Testis (tissue), 2 donors: ENCODE measurements at regions not wholly inside any gene's neighbourhood (a gene's known extent, or its start where the extent isn't known, plus 50 kb on each side); places are given as distances from the start of the nearest gene placed in this dataset.

Source experiments
- DNase-seq: peaks from one replicate; pipeline ENCODE4 v3.0.0-alpha.2; 2019
- H3K27ac ChIP-seq, 2 donors: fragments of 200-600 bp; sonication (generic); one replicate each; pipeline ENCODE4 v1.5.1; 2019
- H3K27me3 ChIP-seq: fragments of 200-600 bp; sonication (generic); one replicate; pipeline ENCODE4 v1.5.1; 2019
- H3K36me3 ChIP-seq: fragments of 200-600 bp; sonication (generic); one replicate; pipeline ENCODE4 v1.5.1; 2017; ENCODE audit warnings: low read depth; ENCODE audit errors: missing control alignments
- H3K4me1 ChIP-seq: fragments of 200-600 bp; sonication (generic); one replicate; pipeline ENCODE4 v1.5.1; 2019
- H3K4me3 ChIP-seq, 2 donors: fragments of 200-600 bp; sonication (generic); one replicate each; pipeline ENCODE4 v1.5.1; 2017 to 2019
- H3K9me3 ChIP-seq: fragments of 200-600 bp; sonication (generic); one replicate; pipeline ENCODE4 v1.5.1; 2017
- CTCF ChIP-seq, 3 experiments: fragments of 450-650 bp in 2 of 3; fragments of 200-600 bp in 1 of 3; sonication (generic) in 1 of 3; IDR thresholded peaks; one replicate each; pipeline ENCODE4 v1.5.1; 2016 to 2019; ENCODE audit warnings: antibody characterized with exemption in 3 of 3, mild to moderate bottlenecking in 2 of 3, moderate library complexity in 1 of 3
- POLR2A ChIP-seq: fragments of 450-650 bp; IDR thresholded peaks from one replicate; pipeline ENCODE4 v1.6.1; 2017; ENCODE audit warnings: antibody characterized with exemption, mild to moderate bottlenecking, moderate library complexity
- WGBS, 2 donors: methylation state at CpG; one replicate each; pipeline ENCODE4 v1.1.5; 2018; 5-methylcytosine and 5-hydroxymethylcytosine counted together
- intact Hi-C: fragments of 100-400 bp; cut with DNase I; formaldehyde crosslinking; loops from one replicate; pipeline ENCODE4 v1.15.1; 2023; ENCODE audit warnings: low total_unique reads

DNA sequence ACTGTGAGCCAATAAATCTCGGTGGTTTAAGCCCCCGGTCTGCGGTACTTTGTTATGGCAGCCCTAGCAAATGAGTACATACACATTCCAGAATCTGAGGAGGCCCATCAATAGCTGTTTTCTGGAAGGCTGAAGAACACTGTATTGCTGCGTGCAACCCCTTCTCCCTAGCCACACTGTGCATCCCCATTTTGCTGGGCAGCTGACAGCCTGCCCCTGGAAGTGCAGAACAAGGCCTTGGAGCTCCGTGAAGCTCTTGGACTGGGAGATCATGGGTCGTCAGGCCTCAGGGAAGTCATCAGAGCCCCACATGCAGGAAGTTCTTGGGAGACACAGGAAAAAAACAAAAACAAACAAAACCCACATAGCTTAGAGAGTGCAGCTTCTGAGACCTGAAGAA is 90.6 kb upstream of the ST6GAL2 start:
- no peaks in the 10 kb centered on the region for H3K36me3 ChIP-seq

DNA sequence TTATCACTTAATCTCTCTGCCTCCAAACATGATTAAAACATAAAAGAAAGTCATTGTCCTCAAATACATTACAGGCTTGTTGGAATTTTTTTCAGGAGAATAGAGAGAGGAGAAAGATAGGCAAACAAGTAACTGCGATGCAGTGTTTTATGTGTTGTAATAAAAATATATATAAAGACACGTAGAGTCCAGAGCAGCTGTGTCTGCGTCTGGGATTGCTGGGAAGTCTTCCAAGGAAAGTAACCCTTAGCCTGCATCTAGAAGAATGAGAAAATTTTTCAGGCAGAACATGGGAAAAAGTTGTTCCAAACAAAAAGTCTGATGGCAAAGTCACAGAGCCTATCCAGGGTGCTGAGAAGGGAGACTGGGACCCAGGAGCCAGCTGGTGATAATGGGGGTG is 91.8 kb upstream of the ST6GAL2 start:
- DNase-seq, result no peak
- no peak for TF ChIP-seq POLR2A
- TF ChIP-seq CTCF (IDR thresholded peaks at IDR 0.05), result no peak
- Histone ChIP-seq H3K27ac (no peak overlapping the region), H3K4me3 (no peak overlapping the region), H3K27me3 (no peaks in the 10 kb centered on the region), H3K9me3 (no peaks in the 10 kb centered on the region), H3K36me3 (no peaks in the 10 kb centered on the region), H3K4me1 (no peaks in the 10 kb centered on the region)
- whole genome bisulfite sequencing, 2 donors, result 29 to 35% methylated on average over 3 of the region's 3 CpGs
- intact Hi-C loops, result no loop called here

More for the DNA sequence above, 90.6 kb upstream of the ST6GAL2 start:
- WGBS, 2 donors, result 76 to 86% methylated on average over 6 of the region's 6 CpGs
- TF ChIP-seq POLR2A (no peak), CTCF (IDR thresholded peaks at IDR 0.05) (no peak)
- Histone ChIP-seq H3K9me3 (no peaks in the 10 kb centered on the region), H3K4me1 (no peaks in the 10 kb centered on the region), H3K4me3 (no peak overlapping the region), H3K27me3 (no peaks in the 10 kb centered on the region), H3K27ac (no peak overlapping the region)
- no peak for DNase-seq
- intact Hi-C loops, result no loop called here

DNA sequence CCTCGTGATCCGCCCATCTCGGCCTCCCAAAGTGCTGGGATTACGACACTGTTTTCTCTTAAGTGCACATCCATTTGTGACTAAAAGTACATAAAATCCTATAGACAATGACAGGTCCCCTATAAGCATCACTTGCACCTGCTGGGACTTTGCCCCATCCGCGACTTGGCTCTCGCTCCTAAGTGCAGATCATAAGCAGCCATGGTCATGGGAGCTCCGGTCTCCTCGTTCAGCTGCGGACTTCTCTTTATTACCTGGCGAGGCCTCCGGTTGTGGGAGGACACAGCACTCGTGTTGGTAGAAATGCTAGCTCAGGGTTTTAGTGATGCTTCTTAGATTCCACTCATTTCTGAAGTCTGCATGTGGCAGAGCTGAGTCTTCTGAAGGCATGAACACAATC is 92.7 kb upstream of the ST6GAL2 start:
- H3K27ac ChIP-seq, result no peak overlapping the region
- no peaks in the 10 kb centered on the region for H3K4me1 ChIP-seq
- intact Hi-C loops, result no loop called here
- no peak for DNase-seq
- 69 to 89% methylated on average over 13 of the region's 13 CpGs for WGBS, 2 donors
- TF ChIP-seq POLR2A, result no peak
- TF ChIP-seq CTCF (IDR thresholded peaks at IDR 0.05), result no peak
- H3K36me3 ChIP-seq, result no peaks in the 10 kb centered on the region
- no peaks in the 10 kb centered on the region for H3K27me3 ChIP-seq
- H3K4me3 ChIP-seq, result no peak overlapping the region
- H3K9me3 ChIP-seq, result no peaks in the 10 kb centered on the region

- Histone ChIP-seq H3K27me3 (no peaks in the 10 kb centered on the region), H3K4me1 (no peaks in the 10 kb centered on the region), H3K9me3 (no peaks in the 10 kb centered on the region), H3K27ac (no peak overlapping the region), H3K36me3 (no peaks in the 10 kb centered on the region), H3K4me3 (no peak overlapping the region)
- WGBS, 2 donors, result 91 to 93% methylated on average over 1 of the region's 1 CpG
- TF ChIP-seq POLR2A, result no peak
- no peak for TF ChIP-seq CTCF (IDR thresholded peaks at IDR 0.05)
- DNase-seq, result no peak
- intact Hi-C loops, result no loop called here
Observed at GRCh38 chr2:106981491-106981890, 95.5 kb upstream of the ST6GAL2 start.

- Histone ChIP-seq H3K4me1 (no peaks in the 10 kb centered on the region), H3K9me3 (no peaks in the 10 kb centered on the region), H3K4me3 (no peak overlapping the region), H3K36me3 (no peaks in the 10 kb centered on the region), H3K27ac (no peak overlapping the region), H3K27me3 (no peaks in the 10 kb centered on the region)
- TF ChIP-seq CTCF (IDR thresholded peaks at IDR 0.05), result no peak
- no peak for TF ChIP-seq POLR2A
- intact Hi-C loops, result no loop called here
- WGBS, 2 donors, result 89 to 92% methylated on average over 1 of the region's 1 CpG
- DNase-seq, result no peak
Observed at GRCh38 chr2:106982350-106982749, 96.4 kb upstream of the ST6GAL2 start.
